ENCODE measurements at regions not wholly inside any gene's neighbourhood (a gene's known extent, or its start where the extent isn't known, plus 50 kb on each side); places are given as distances from the start of the nearest gene placed in this dataset.

DNA sequence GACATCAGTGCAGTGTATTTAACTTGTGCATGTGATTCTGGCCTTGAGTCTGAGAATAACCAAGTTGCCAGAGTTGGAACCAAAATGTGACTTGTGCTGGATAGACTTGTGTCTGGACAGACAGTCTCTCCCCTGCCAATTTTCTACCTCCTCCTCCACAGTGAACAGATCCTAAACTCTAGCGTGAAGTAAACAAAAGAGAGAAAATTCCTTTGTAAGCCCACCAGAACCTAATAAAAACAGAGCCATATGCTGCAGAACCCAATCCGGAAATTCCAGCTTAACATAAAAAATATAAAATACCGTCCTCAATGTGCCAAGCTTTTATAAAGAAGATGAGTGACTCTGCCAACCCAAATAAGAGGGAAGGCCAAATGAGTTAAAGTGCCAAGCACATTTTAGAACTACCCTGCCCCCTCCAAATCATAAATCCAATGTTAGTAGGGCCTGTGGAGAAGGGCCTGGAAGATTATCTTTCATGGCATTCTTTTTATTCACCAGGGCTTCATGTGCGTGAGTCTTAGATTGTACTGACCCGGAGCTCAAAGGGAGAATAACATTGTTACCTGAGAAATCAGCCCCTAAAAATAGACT lies 344.6 kb upstream of the PROK2 start:
- no peak overlapping the region for H3K27ac ChIP-seq
- TF ChIP-seq, protein P1, sequence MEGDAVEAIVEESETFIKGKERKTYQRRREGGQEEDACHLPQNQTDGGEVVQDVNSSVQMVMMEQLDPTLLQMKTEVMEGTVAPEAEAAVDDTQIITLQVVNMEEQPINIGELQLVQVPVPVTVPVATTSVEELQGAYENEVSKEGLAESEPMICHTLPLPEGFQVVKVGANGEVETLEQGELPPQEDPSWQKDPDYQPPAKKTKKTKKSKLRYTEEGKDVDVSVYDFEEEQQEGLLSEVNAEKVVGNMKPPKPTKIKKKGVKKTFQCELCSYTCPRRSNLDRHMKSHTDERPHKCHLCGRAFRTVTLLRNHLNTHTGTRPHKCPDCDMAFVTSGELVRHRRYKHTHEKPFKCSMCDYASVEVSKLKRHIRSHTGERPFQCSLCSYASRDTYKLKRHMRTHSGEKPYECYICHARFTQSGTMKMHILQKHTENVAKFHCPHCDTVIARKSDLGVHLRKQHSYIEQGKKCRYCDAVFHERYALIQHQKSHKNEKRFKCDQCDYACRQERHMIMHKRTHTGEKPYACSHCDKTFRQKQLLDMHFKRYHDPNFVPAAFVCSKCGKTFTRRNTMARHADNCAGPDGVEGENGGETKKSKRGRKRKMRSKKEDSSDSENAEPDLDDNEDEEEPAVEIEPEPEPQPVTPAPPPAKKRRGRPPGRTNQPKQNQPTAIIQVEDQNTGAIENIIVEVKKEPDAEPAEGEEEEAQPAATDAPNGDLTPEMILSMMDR (conservative IDR thresholded peaks at IDR 0.05; ENCODE audit: low read depth) = no peak
- CTCF ChIA-PET = interaction anchor here (0.6 kb wide), 1 partner anchor 109 kb away, joined by 4 read pairs; no protein-coding TSS in a partner anchor
- DNase-seq (ENCODE audit: low spot score) = no peak
- POLR2A ChIA-PET (ENCODE audit: low non-redundant PET) = no interaction called here

DNA sequence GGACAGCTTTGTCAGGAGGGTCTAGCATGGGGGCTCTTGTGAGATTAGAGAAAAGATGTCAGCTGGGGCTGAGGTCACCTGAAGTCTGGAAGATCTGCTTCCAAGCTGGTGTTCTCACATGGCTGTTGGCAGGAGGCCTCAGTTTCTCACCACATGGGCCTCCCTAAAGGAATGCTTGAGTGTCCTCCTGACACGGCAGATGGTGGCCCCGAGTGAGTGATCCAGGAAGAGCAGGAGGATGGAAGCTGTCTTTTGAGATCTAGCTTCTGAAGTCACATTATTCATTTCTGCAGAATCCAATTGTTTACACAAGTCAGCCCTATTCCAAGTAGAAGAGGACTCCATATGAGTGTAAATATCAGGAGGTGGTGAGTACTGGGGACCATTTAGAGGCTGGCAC lies 344.0 kb upstream of the PROK2 start:
- POLR2A ChIA-PET (ENCODE audit: low non-redundant PET) = no interaction called here
- CTCF ChIA-PET = no interaction called here
- no peak for DNase-seq (ENCODE audit: low spot score)
- H3K27ac ChIP-seq = peak overlapping the region; percentile 38; the same call in 1 of the 2 replicates
- TF ChIP-seq, protein P1 (conservative IDR thresholded peaks at IDR 0.05; ENCODE audit: low read depth) = no peak

DNA sequence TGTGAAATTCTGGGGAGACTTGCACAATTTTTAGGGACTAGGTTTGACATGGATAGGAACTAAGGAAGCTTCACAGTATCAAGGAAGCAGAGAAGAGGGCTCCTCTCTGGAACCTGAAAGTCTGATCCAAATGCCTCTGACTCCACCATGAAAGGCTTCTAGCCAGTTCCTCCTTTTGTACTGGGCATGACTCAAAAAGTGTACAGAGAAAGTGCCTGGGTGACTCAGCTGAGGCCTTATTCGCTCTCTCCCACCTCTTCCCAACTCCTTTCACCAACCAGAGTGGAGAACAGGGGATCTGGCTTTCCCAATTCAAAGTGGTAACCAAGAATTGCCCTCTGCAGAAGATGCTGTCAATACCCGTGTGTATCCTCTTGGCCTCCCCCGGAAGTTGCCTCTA lies 342.9 kb upstream of the PROK2 start:
- H3K27ac ChIP-seq = no peak overlapping the region
- POLR2A ChIA-PET (ENCODE audit: low non-redundant PET) = no interaction called here
- TF ChIP-seq, protein P1 (conservative IDR thresholded peaks at IDR 0.05; ENCODE audit: low read depth) = no peak
- peak; percentile 48 for DNase-seq (ENCODE audit: low spot score)
- CTCF ChIA-PET = no interaction called here

DNA sequence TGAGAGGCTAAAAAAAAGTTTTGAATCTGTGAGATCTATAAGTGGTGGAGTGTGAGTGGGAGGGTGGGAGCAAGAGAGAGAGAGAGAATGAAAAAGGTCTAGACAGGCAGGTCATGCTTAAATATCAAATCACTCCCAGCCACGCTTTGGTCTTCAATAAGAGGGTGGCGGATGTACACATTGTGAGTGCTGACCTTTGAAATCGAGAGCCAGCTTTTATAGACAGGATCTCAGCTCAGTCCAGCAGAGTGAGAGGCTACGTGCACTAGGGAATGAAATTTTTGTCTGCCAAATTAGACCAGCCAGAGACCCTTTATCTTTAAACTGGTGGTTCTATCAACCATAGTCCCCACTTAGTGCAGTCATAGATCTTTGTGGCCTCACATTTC lies 342.3 kb upstream of the PROK2 start:
- no peak overlapping the region for H3K27ac ChIP-seq
- TF ChIP-seq, protein P1 (conservative IDR thresholded peaks at IDR 0.05; ENCODE audit: low read depth) = no peak
- ChIA-PET POLR2A (ENCODE audit: low non-redundant PET) (no interaction called here), CTCF (no interaction called here)
- no peak for DNase-seq (ENCODE audit: low spot score)

DNA sequence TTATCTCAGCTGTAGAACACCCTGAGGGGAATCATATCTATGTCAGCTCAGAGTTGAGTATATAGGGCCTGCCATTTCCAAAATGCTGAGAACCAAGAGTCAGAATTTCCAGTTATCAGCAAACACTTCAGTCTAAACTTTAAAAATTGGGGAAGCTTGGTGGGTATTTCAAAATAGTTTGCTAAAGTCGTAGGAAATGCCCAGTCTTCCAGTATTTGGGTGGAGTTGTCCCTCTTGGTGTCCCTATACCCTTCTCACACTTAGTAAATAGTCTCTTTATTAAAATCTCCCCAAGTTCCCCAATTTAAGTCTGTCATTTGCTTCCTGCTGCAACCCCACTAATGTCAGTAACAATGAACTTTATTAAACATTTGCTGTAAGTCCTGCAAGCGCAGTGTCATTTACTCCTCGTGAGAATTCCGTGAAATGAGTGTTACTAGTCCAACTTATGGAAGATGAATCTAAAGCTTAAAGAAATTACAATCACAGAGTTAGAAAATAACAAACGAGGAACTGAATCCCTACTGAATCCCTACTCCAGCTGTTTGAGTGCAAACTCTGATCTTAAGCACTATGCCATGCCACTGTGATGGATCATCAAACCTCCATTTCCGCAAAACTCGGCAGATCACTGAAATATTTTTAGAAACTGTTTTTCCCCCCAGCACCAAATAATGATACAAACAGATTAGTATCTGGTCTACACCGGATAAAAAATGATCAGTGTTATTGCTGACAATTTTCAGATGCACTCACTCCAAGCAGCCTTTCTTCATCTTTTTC lies 341.7 kb upstream of the PROK2 start:
- DNase-seq (ENCODE audit: low spot score) = no peak
- TF ChIP-seq, protein P1 (conservative IDR thresholded peaks at IDR 0.05; ENCODE audit: low read depth) = no peak
- ChIA-PET CTCF (no interaction called here), POLR2A (ENCODE audit: low non-redundant PET) (no interaction called here)
- no peak overlapping the region for H3K27ac ChIP-seq

DNA sequence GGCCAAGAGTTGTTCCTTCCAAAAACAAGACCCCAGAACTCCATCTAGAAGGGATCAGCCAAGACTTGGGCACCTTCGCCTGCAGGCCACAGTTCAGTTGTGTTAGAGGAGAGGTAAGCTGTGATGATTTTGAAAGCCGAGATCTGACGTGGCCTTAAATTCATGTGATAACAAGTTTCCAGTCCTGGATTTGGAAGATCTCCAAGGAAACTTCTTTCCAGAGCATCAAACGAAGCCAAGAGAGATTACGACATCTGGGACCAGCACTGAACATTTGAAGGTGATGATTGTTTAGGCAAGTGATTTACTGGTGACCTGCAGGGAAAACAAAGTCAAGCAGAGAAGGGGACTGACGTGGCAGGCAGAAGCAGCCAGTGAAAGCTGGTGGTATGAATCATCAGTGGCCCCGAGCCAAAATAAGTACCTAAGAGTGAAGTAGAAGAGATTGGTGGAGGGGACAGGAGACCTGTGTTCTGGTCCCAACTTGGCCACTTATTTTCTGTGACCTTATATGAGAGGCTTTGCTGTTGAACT lies 339.0 kb upstream of the PROK2 start:
- DNase-seq (ENCODE audit: low spot score) = peak; percentile 86
- peak overlapping the region; percentile 65 for H3K27ac ChIP-seq
- POLR2A ChIA-PET (ENCODE audit: low non-redundant PET) = no interaction called here
- TF ChIP-seq, protein P1 (conservative IDR thresholded peaks at IDR 0.05; ENCODE audit: low read depth) = no peak
- CTCF ChIA-PET = interaction anchor here (0.7 kb wide), 1 partner anchor 12 kb away, joined by 3 read pairs; no protein-coding TSS in a partner anchor
